ENCODE measurements at regions not wholly inside any gene's neighbourhood (a gene's known extent, or its start where the extent isn't known, plus 50 kb on each side); places are given as distances from the start of the nearest gene placed in this dataset.

DNA sequence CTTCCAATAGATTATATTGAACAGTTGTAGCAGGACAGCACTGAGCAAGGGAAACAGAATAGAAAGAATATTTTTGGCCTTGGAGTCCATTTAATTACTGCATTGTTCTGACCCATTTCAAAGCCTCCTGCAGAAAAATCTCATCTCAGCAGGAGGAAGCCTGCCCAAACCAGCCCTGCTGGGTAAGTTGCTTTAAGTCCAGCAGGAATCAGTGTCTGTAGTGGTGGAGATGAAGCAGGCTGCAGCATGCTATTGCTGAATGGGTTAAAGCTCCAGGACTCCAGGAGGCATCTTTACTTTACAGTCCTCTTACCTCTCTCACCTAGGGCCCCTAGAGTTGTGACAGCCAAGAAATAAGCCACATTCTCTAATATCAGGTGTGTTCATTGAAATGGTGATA, 380.3 kb upstream of the THBS1 start:
- TF ChIP-seq, protein P1, sequence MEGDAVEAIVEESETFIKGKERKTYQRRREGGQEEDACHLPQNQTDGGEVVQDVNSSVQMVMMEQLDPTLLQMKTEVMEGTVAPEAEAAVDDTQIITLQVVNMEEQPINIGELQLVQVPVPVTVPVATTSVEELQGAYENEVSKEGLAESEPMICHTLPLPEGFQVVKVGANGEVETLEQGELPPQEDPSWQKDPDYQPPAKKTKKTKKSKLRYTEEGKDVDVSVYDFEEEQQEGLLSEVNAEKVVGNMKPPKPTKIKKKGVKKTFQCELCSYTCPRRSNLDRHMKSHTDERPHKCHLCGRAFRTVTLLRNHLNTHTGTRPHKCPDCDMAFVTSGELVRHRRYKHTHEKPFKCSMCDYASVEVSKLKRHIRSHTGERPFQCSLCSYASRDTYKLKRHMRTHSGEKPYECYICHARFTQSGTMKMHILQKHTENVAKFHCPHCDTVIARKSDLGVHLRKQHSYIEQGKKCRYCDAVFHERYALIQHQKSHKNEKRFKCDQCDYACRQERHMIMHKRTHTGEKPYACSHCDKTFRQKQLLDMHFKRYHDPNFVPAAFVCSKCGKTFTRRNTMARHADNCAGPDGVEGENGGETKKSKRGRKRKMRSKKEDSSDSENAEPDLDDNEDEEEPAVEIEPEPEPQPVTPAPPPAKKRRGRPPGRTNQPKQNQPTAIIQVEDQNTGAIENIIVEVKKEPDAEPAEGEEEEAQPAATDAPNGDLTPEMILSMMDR (IDR thresholded peaks at IDR 0.05; ENCODE audit: insufficient read depth, low read length, poor library complexity, severe bottlenecking), result no peak
- no peak for TF ChIP-seq EZH2phosphoT487 (conservative IDR thresholded peaks at IDR 0.05; ENCODE audit: low read length)

All from SU-DHL-6 (cell line).